CD4-positive, CD25-positive, alpha-beta regulatory T cell (primary cell): ENCODE measurements at regions not wholly inside any gene's neighbourhood (a gene's known extent, or its start where the extent isn't known, plus 50 kb on each side); places are given as distances from the start of the nearest gene placed in this dataset.

Experiments used
- ATAC-seq, 2 donors: fragments of 150-1000 bp; cut with Tn5 transposase; one replicate each; pipeline ENCODE4 v1.10.0; 2021; ENCODE audit warnings: low read depth in 2 of 2, moderate number of reproducible peaks in 2 of 2, moderate library complexity in 1 of 2
- DNase-seq, 3 donors: peaks; one replicate each; pipeline versions ENCODE4 v3.0.0 to v3.0.0-alpha.2; 2012 to 2022; ENCODE audit warnings: mixed read lengths in 1 of 3
- H3K27ac ChIP-seq: one replicate; pipeline ENCODE4 v1.7.0; 2013; ENCODE audit warnings: mild to moderate bottlenecking, low read length; ENCODE audit not compliant: insufficient read depth, poor library complexity, severe bottlenecking
- H3K27me3 ChIP-seq: one replicate; pipeline ENCODE4 v1.7.0; 2013; ENCODE audit warnings: low read length; ENCODE audit not compliant: control insufficient read depth, insufficient read depth
- H3K36me3 ChIP-seq: one replicate; pipeline ENCODE4 v1.7.0; 2013; ENCODE audit warnings: mild to moderate bottlenecking, low read length, moderate library complexity; ENCODE audit not compliant: control insufficient read depth, insufficient read depth
- H3K4me1 ChIP-seq: 2 replicates; pipeline ENCODE4 v1.7.0; 2013; ENCODE audit warnings: mild to moderate bottlenecking, low read length; ENCODE audit not compliant: insufficient read depth, control insufficient read depth, poor library complexity, severe bottlenecking
- H3K4me3 ChIP-seq: one replicate; pipeline ENCODE4 v1.7.0; 2013; ENCODE audit warnings: low read depth, mild to moderate bottlenecking, low read length, moderate library complexity
- H3K9me3 ChIP-seq, 2 experiments: 1 replicate in 1 of 2; 2 replicates in 1 of 2; pipeline ENCODE4 v1.7.0; 2013; ENCODE audit warnings: low read length in 2 of 2, mild to moderate bottlenecking in 1 of 2, moderate library complexity in 1 of 2; ENCODE audit not compliant: control insufficient read depth in 2 of 2
- H3K27ac Mint-ChIP-seq, 3 donors: one replicate each; pipeline ENCODE4 v1.8.0; 2020 to 2022; ENCODE audit warnings: mild to moderate bottlenecking in 3 of 3, mixed read lengths in 3 of 3, moderate library complexity in 2 of 3
- H3K27me3 Mint-ChIP-seq: one replicate; pipeline ENCODE4 v1.8.0; 2022; ENCODE audit warnings: mild to moderate bottlenecking, mixed read lengths
- H3K36me3 Mint-ChIP-seq: one replicate; pipeline ENCODE4 v1.8.0; 2020; ENCODE audit warnings: mixed read lengths
- H3K4me1 Mint-ChIP-seq, 4 donors: one replicate each; pipeline ENCODE4 v1.8.0; 2020 to 2022; ENCODE audit warnings: mixed read lengths in 4 of 4, mild to moderate bottlenecking in 1 of 4
- H3K4me3 Mint-ChIP-seq, 4 donors: one replicate each; pipeline ENCODE4 v1.8.0; 2020 to 2022; ENCODE audit warnings: mild to moderate bottlenecking in 4 of 4, mixed read lengths in 4 of 4, moderate library complexity in 3 of 4
- H3K9me3 Mint-ChIP-seq, 7 donors: one replicate each; pipeline ENCODE4 v1.8.0; 2020 to 2022; ENCODE audit warnings: mixed read lengths in 7 of 7, mild to moderate bottlenecking in 3 of 7, moderate library complexity in 2 of 7

DNA sequence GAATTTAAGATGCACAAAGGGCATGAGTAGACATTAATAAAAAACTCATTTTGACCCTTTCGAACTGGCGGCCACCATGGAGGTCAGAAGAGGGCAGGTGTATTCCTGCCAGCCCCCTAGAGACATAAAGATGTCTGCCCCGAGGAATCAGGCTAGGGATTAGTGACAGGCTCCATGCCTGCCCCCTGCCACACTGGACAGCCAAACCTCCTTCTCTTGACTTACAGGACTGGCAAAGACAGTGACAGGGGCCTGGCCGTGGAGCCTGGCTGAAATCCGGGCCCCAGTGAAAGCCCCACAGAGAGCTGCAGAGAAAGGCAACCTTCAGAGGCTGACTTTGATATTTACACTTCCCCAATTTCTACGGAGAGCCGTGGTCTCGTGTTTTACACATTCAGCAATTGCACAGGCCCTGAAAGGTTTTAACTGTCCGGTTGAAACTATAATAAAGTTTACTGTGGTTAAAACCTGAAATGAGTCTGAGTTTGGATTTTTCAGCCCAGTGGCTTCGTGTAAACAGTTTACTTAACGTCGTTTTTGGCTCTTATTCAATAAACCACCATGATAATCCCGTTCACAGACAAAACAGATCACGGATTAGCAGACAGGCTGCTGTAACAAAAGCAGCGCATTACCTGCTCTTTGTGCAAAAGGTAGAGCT, 243.9 kb upstream of the MYOCD start:
- H3K4me3 Mint-ChIP-seq: no peak overlapping the region
- no peaks in the 10 kb centered on the region for H3K27me3 ChIP-seq
- H3K36me3 Mint-ChIP-seq: peaks cover 4% of the 10 kb centered on the region
- H3K9me3 ChIP-seq: peaks cover 0 to 12% of the 10 kb centered on the region in 2 experiments
- H3K27ac Mint-ChIP-seq: no peak overlapping the region
- ATAC-seq: no peak
- H3K27me3 Mint-ChIP-seq: no peaks in the 10 kb centered on the region
- H3K36me3 ChIP-seq: no peaks in the 10 kb centered on the region
- no peak for DNase-seq
- peaks cover 7 to 17% (median 8%) of the 10 kb centered on the region in 7 donors for H3K9me3 Mint-ChIP-seq
- no peak overlapping the region for H3K27ac ChIP-seq
- no peaks in the 10 kb centered on the region for H3K4me1 ChIP-seq
- H3K4me3 ChIP-seq: no peak overlapping the region
- no peaks in the 10 kb centered on the region for H3K4me1 Mint-ChIP-seq

DNA sequence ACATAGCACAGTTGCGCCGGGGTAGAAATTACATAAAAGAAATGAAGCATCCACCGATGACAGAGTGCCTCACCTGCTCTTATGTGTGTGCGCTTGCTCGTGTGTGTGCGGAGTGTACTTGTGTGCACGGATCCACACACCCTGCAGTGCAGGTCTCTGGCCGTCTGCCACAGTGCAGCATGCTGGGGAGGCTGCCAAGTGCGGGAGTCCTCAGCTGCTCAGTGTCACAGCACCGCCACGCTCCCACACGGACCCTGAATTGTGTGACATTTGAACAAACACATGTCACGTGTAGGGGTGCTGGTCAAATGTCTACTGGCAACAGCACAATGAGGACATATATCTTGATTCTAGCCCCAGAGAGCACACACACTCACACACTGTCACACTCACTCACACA, 243.0 kb upstream of the MYOCD start:
- no peaks in the 10 kb centered on the region for H3K4me1 ChIP-seq
- H3K36me3 ChIP-seq: no peaks in the 10 kb centered on the region
- peaks cover 6 to 12% (median 8%) of the 10 kb centered on the region in 7 donors for H3K9me3 Mint-ChIP-seq
- H3K27me3 Mint-ChIP-seq: no peaks in the 10 kb centered on the region
- no peak for DNase-seq
- H3K27ac Mint-ChIP-seq: no peak overlapping the region
- no peak overlapping the region for H3K4me3 Mint-ChIP-seq
- ATAC-seq: no peak
- no peaks in the 10 kb centered on the region for H3K4me1 Mint-ChIP-seq
- peaks cover 0 to 12% of the 10 kb centered on the region in 2 experiments for H3K9me3 ChIP-seq
- no peaks in the 10 kb centered on the region for H3K27me3 ChIP-seq
- peaks cover 4% of the 10 kb centered on the region for H3K36me3 Mint-ChIP-seq
- H3K27ac ChIP-seq: no peak overlapping the region
- H3K4me3 ChIP-seq: no peak overlapping the region

DNA sequence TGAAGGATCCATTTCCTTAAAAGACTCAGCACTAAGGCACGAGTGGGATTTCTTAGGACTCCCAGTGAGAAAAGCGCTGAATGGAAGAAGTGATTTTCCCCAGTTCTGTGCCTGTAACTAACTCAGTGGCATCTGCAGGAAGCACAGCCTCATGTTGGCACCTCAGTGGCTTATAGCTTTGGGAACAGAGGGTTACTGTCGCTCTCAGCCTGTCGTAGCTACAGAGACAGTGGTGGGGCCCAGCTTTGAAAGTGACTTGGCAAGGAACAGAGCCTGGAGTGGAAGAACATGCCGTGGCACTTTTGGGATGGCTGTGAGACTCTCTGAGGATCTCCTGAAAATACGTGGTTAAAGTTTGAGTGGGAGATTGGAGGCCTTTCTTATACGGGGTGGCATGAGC, 242.4 kb upstream of the MYOCD start:
- no peaks in the 10 kb centered on the region for H3K4me1 ChIP-seq
- Mint-ChIP-seq H3K36me3 (peaks cover 4% of the 10 kb centered on the region), H3K4me1 (no peaks in the 10 kb centered on the region), H3K4me3 (no peak overlapping the region), H3K27me3 (no peaks in the 10 kb centered on the region), H3K9me3 (peaks cover 2 to 12% (median 8%) of the 10 kb centered on the region in 7 donors), H3K27ac (no peak overlapping the region)
- DNase-seq (no peak), ATAC-seq (no peak)
- H3K4me3 ChIP-seq: no peak overlapping the region
- H3K36me3 ChIP-seq: no peaks in the 10 kb centered on the region
- H3K27ac ChIP-seq: no peak overlapping the region
- no peaks in the 10 kb centered on the region for H3K27me3 ChIP-seq
- peaks cover 0 to 12% of the 10 kb centered on the region in 2 experiments for H3K9me3 ChIP-seq

DNA sequence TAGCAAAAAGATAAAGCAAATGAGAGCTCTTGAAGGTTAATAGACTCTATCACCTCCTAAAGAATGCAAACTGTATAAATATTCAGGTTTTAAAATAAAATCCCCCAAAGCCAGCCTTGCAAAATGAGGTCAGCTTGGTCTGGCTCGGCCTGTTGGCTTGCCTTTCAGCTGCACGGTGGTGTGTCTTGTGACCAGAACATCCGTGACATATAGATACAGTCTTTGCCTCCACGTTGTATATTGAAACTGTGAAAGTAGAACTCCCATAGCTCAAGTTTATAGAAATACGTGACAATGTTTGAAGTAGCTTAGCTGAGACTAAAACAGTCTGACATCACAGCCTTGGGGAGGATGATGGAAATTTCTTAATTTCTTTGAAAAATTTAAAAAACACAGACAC, 236.6 kb upstream of the MYOCD start:
- no peak overlapping the region for H3K4me3 ChIP-seq
- DNase-seq: no peak
- H3K27ac Mint-ChIP-seq: no peak overlapping the region
- ATAC-seq: no peak
- no peak overlapping the region for H3K27ac ChIP-seq
- no peaks in the 10 kb centered on the region for H3K4me1 ChIP-seq
- no peaks in the 10 kb centered on the region for H3K36me3 ChIP-seq
- peaks cover 0 to 5% of the 10 kb centered on the region in 2 experiments for H3K9me3 ChIP-seq
- no peak overlapping the region for H3K4me3 Mint-ChIP-seq
- H3K4me1 Mint-ChIP-seq: no peaks in the 10 kb centered on the region
- no peaks in the 10 kb centered on the region for H3K27me3 Mint-ChIP-seq
- no peaks in the 10 kb centered on the region for H3K36me3 Mint-ChIP-seq
- H3K27me3 ChIP-seq: no peaks in the 10 kb centered on the region
- H3K9me3 Mint-ChIP-seq: peaks cover 2 to 29% (median 10%) of the 10 kb centered on the region in 7 donors

DNA sequence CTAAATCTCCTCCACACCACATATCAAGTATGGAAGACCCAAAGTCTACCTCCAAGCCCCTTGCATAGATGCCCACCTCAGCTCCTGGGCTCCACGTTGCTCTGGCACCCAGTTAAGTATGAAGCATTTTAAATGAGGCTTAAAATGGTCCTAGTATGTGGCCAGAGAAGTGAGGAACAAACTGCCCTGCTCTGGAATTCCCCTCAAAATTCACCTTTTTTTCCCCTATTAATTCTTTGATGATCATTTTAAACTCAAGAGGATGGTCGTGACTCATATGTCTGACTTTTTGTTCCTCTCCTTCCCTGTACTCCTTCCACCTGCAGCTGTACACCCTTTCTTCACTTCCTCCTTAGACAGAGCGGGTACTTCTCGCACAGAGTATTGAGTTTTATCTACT, 234.5 kb upstream of the MYOCD start:
- DNase-seq (no peak), ATAC-seq (peak in 1 of 2 donors; percentile 28)
- no peaks in the 10 kb centered on the region for H3K4me1 ChIP-seq
- no peaks in the 10 kb centered on the region for H3K4me1 Mint-ChIP-seq
- no peak overlapping the region for H3K4me3 Mint-ChIP-seq
- no peaks in the 10 kb centered on the region for H3K27me3 Mint-ChIP-seq
- no peaks in the 10 kb centered on the region for H3K36me3 ChIP-seq
- no peak overlapping the region for H3K27ac ChIP-seq
- H3K9me3 ChIP-seq: no peaks in the 10 kb centered on the region
- peaks cover 2 to 22% (median 11%) of the 10 kb centered on the region in 7 donors for H3K9me3 Mint-ChIP-seq
- H3K27me3 ChIP-seq: no peaks in the 10 kb centered on the region
- H3K36me3 Mint-ChIP-seq: no peaks in the 10 kb centered on the region
- no peak overlapping the region for H3K27ac Mint-ChIP-seq
- no peak overlapping the region for H3K4me3 ChIP-seq

DNA sequence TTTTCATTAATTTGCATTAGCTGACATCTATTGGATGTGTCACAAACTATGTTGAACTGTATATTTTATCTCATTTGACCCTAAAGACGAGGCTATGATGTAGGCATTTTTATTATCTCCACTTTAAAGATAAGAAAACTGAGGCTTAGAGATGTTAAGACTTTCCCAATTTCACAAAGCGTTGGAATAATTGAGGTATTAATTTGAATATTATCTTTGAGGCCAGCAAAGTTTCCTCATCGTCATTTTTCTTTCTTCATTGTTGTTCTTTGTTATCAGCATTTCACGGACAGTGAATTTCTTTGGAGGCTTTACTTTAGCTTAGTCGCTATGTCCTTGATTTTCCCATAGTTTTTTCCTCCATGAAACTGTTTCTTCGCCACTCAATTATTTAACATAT, 227.5 kb upstream of the MYOCD start:
- ATAC-seq (no peak), DNase-seq (no peak)
- Mint-ChIP-seq H3K27me3 (no peaks in the 10 kb centered on the region), H3K36me3 (no peaks in the 10 kb centered on the region), H3K9me3 (peaks cover 0 to 29% (median 7%) of the 10 kb centered on the region in 7 donors), H3K4me1 (no peaks in the 10 kb centered on the region), H3K4me3 (no peak overlapping the region), H3K27ac (no peak overlapping the region)
- H3K4me3 ChIP-seq: no peak overlapping the region
- H3K4me1 ChIP-seq: no peaks in the 10 kb centered on the region
- no peaks in the 10 kb centered on the region for H3K27me3 ChIP-seq
- H3K36me3 ChIP-seq: no peaks in the 10 kb centered on the region
- peaks cover 0 to 2% of the 10 kb centered on the region in 2 experiments for H3K9me3 ChIP-seq
- H3K27ac ChIP-seq: no peak overlapping the region

DNA sequence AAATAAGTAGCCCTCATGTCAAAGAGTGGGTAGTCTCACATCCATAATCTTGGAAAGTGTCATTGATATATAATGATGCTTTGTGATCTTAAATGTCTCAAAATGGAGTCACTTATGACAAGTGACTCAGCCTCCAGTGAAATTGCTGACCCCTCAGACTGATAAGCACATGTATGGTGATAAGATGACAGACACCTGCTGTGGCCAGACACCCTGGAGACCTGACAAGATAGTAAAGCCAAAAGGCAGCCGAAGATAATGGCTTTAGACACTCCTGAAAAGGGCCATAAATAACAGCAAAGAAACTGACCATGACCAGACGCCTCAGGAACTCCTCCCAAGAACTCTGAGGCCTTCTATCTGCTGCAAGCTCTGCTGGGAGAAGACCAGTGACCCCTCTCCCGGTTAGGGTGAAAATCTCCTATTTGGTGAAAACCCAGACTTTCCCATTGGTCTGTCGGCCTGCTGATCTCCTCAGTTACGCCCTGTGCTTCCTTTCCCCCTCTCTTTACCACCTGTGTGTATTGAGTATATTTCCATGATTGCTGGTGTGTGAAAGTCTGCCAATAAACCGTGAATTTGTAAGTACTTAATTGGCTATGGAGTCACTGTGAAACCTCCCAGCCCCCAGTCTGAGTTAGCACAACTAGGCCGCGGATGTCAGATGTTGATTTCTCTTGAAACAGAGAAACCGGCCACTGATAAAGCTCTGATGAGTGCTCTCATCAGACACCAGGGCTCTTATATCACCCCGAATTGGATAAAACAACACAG, 226.7 kb upstream of the MYOCD start:
- Histone ChIP-seq H3K27me3 (no peaks in the 10 kb centered on the region), H3K4me3 (no peak overlapping the region), H3K9me3 (peaks cover 0 to 2% of the 10 kb centered on the region in 2 experiments), H3K4me1 (no peaks in the 10 kb centered on the region), H3K36me3 (no peaks in the 10 kb centered on the region), H3K27ac (no peak overlapping the region)
- DNase-seq (no peak), ATAC-seq (no peak)
- H3K9me3 Mint-ChIP-seq: peaks cover 0 to 28% (median 7%) of the 10 kb centered on the region in 7 donors
- no peak overlapping the region for H3K4me3 Mint-ChIP-seq
- H3K4me1 Mint-ChIP-seq: no peaks in the 10 kb centered on the region
- H3K27ac Mint-ChIP-seq: no peak overlapping the region
- H3K27me3 Mint-ChIP-seq: no peaks in the 10 kb centered on the region
- H3K36me3 Mint-ChIP-seq: no peaks in the 10 kb centered on the region

DNA sequence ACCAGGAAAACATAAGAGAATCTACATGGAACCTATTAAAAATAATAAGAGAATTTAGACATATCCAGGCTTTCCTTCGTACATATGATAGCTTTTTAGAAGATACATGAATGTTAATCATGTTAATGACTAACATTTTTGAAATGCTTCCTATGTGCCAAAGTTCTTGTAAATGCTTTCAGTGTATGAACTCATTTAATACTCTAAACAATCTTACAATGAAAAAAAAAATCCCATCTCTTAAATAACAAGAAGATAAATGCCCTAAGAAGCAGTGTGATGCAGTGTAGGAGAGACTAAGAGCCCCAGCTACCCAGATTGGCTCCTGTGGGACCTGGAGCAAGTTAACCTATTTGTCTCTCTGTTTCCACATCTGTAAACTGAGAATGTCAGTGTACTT, 220.4 kb upstream of the MYOCD start:
- Histone ChIP-seq H3K4me3 (no peak overlapping the region), H3K36me3 (no peaks in the 10 kb centered on the region), H3K9me3 (no peaks in the 10 kb centered on the region), H3K27me3 (no peaks in the 10 kb centered on the region), H3K27ac (no peak overlapping the region), H3K4me1 (no peaks in the 10 kb centered on the region)
- no peak overlapping the region for H3K4me3 Mint-ChIP-seq
- H3K9me3 Mint-ChIP-seq: peaks cover 0 to 25% (median 3%) of the 10 kb centered on the region in 7 donors
- H3K36me3 Mint-ChIP-seq: no peaks in the 10 kb centered on the region
- H3K4me1 Mint-ChIP-seq: no peaks in the 10 kb centered on the region
- H3K27ac Mint-ChIP-seq: no peak overlapping the region
- DNase-seq: no peak
- no peak for ATAC-seq
- no peaks in the 10 kb centered on the region for H3K27me3 Mint-ChIP-seq
